ENCODE measurements at regions not wholly inside any gene's neighbourhood (a gene's known extent, or its start where the extent isn't known, plus 50 kb on each side); places are given as distances from the start of the nearest gene placed in this dataset.

DNA sequence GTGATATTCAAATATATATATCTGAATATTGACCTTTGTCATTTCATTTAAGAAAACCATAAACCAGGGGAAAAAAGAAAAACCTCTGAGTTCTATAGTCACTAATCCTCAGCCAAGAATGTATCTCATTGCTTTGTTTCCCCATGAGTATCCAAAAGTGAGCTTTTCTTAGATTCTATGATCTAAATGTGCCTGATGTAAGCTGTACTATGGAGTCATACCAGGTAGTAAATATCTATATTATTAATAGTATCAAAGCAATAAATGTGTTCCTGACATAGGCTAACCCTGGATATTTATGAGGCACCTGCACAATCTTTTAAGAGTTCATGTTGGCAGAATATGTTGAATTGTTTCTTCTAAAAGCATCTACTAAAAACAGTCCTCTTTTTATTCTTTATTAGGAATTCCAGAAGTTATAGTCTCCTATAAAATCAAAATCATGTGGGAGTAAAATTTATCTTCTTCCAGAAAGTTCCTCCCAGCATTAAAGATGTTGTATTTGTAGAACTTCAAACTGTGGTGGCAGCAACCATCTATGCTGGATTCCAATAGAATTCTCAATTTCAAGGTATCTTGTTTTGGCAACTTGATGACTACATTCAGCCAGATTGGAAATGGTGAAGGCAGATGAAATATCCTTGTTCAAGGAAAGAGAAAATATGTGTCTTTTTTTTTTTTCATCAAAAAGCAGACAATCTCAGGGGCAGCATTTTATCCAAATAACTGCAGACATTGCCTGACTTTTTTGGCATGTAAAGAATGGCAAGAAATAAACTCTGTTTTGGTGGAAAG is 139.7 kb upstream of the RASSF8 start:
- TF ChIP-seq EZH2 (IDR thresholded peaks at IDR 0.05; ENCODE audit: borderline replicate concordance, low read depth, low read length, severe bottlenecking) = no peak
- TF ChIP-seq, protein P1, sequence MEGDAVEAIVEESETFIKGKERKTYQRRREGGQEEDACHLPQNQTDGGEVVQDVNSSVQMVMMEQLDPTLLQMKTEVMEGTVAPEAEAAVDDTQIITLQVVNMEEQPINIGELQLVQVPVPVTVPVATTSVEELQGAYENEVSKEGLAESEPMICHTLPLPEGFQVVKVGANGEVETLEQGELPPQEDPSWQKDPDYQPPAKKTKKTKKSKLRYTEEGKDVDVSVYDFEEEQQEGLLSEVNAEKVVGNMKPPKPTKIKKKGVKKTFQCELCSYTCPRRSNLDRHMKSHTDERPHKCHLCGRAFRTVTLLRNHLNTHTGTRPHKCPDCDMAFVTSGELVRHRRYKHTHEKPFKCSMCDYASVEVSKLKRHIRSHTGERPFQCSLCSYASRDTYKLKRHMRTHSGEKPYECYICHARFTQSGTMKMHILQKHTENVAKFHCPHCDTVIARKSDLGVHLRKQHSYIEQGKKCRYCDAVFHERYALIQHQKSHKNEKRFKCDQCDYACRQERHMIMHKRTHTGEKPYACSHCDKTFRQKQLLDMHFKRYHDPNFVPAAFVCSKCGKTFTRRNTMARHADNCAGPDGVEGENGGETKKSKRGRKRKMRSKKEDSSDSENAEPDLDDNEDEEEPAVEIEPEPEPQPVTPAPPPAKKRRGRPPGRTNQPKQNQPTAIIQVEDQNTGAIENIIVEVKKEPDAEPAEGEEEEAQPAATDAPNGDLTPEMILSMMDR (IDR thresholded peaks at IDR 0.05; ENCODE audit: borderline replicate concordance, extremely low read depth, low read length, poor library complexity, severe bottlenecking) = no peak

Data from DND-41 (cell line).